Skeletal muscle cell (primary cell): ENCODE measurements at regions not wholly inside any gene's neighbourhood (a gene's known extent, or its start where the extent isn't known, plus 50 kb on each side); places are given as distances from the start of the nearest gene placed in this dataset.
"Not testable (repeated sequence)": the region's sequence is repeated elsewhere in the genome, so short reads cannot be mapped to it uniquely, and the experiment has no call there.

Experiments used
- DNase-seq: peaks from one replicate; pipeline ENCODE4 v3.0.0-alpha.2; 2010; ENCODE audit warnings: low read depth
- H3K4me3 ChIP-seq: 2 replicates; pipeline ENCODE4 v1.5.1; 2011; ENCODE audit warnings: low read depth, mild to moderate bottlenecking, control low read depth, low read length, moderate library complexity

DNA sequence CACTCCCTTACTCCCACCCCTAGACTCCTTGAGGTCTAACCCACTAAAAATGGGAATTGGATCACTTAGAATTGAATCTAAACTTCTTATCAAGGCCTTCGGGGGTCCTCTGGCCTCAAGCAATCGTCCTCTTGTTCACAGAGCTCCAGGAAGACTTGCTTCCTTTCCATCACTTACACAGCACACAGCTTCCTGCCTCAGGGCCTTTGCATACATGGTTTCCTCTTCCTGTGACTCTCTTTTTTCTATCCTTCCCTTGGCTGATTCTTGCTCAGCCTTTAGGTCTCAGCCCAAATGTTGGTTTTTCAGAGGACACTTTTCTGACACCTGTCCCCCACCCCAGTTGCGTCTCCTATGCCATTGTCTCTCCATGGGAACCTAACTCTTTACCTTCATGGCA lies 50.0 kb upstream of the ALDH1B1 start:
- no peak for DNase-seq
- H3K4me3 ChIP-seq = no peak overlapping the region

- H3K4me3 ChIP-seq = no peak overlapping the region
- no peak for DNase-seq
These were observed 50.4 kb upstream of the ALDH1B1 start for GRCh38 chr9:38342096-38342495.

DNA sequence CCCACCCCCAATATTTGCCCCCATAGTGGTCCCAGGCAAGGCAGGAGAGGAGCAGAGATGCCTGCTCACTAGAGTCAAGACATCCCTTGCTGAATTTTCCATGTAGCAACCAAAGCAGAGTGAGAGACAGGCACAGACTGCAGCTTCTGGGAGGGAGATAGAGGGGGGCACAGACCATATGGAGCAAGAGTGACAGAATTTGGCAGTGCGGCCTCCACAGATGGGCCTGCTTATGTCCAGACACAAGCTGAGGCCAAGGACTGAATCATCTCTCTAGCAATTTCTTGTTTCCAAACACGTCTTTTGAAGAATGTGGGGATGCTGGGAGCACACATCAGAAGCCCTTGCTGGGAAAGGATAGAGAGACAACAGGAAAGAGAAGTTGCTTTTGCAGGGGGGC lies 53.0 kb upstream of the ALDH1B1 start:
- H3K4me3 ChIP-seq = no peak overlapping the region
- no peak for DNase-seq

DNA sequence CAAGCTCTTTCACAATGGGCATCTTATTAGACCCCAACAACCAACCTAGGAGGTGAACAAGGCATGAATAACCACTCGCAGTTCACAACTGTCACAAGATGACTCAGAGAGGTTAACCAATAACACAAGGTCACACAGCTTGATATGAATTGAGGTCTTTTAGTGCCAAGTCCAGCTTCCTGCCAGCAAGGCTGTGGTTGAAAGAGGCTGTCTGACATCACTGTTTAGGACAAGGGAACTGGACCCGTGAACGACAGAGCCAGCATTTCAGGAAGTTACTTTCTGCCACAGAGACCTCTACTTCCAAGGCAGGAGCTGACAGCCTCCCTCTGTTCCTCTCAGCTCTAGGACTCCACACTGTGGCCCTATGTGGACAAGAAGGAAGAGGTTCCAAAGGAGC lies 53.4 kb upstream of the ALDH1B1 start:
- no peak overlapping the region for H3K4me3 ChIP-seq
- no peak for DNase-seq

- no peak overlapping the region for H3K4me3 ChIP-seq
- no peak for DNase-seq
These were observed 54.0 kb upstream of the ALDH1B1 start for GRCh38 chr9:38338342-38339018.

DNA sequence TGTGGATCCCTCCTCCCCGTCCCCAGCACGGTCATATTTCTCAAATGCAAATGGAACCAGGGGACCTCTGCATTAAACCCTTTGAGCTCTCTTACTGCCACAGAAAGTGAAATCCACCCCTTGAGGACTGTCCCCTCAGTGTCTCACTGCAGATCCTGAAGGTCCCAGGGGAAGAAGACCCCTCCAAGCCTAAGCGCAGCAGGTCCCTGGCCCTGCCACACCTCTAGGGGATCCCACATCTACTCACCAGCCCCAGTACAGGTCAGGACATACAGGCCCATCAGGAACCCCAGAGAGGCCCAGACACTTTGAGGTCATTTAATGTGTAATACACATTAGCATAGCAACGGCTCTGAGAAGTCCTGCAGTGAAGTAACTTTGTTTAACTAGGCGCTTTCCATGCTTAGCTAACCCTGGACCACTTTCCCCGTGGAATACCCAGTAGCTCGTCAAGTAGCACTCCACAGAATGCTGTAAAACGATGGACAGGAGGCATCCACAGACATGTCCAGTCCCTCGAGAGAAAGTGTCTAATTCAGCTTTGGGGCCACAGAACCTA lies 54.7 kb upstream of the ALDH1B1 start:
- H3K4me3 ChIP-seq = no peak overlapping the region
- no peak for DNase-seq

DNA sequence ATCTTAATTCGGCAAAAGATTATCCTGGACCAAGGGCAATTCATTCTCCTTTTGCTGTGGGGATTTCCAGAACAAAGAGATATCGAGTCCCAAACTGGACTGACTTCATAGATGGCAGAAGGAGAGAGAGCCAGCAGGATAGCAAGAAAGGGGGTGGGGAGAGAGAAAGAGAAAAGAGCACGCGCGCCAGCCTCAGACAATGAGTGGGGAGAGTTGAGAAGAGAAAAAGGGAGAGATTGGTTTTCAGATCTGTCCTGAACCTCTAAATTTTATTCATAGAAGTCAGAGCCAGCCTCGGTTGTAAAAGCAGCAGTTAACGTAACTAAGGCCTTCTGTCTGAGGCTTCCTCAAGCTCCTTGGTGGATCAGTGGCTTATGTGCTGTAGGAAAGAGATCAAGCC lies 55.3 kb upstream of the ALDH1B1 start:
- no peak for DNase-seq
- H3K4me3 ChIP-seq = no peak overlapping the region

GRCh38 chr9:38336341-38336740 lies 56.2 kb upstream of the ALDH1B1 start:
- H3K4me3 ChIP-seq = no peak overlapping the region
- no peak for DNase-seq

DNA sequence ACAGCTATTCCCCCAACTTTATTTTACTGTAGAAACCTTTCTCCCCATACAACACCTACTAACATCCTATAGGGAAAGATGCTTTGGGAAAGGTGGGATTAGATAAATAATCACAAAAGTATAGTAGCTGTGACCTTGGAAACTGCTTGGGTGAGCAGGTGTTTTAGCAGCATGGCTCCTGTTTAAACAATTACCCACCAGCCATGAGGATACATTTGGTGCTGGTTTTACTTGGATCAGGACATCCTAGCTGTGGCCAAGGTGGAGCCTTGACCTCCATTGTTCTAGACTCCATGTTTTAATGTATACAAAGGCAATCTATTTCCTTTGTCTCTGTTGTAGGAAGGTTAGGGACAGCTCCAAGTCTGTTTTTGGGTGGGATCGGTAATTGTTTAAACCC lies 56.8 kb upstream of the ALDH1B1 start:
- no peak overlapping the region for H3K4me3 ChIP-seq
- no peak for DNase-seq

- DNase-seq = no peak
- H3K4me3 ChIP-seq = no peak overlapping the region
These were observed 58.3 kb upstream of the ALDH1B1 start for GRCh38 chr9:38334234-38334633.

DNA sequence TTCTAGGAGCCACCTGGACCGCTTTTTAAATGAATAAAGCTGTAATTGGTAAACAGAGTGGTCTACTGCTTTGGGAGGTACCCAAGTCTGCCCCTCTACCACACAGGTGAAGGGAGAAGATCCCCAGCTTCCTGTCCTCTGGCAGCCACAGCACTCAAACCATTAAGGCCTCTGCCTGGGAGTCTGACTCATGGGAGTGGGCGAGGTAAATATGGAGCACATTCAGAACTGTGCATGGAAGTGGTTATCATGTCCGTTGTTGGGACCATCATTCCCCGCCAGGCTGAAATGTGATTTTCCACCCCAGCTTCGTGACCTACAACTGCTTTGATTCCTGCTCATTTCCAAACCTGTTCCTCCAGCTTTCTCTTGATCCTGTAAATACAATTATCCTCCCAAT lies 59.5 kb upstream of the ALDH1B1 start:
- DNase-seq = no peak
- no peak overlapping the region for H3K4me3 ChIP-seq

DNA sequence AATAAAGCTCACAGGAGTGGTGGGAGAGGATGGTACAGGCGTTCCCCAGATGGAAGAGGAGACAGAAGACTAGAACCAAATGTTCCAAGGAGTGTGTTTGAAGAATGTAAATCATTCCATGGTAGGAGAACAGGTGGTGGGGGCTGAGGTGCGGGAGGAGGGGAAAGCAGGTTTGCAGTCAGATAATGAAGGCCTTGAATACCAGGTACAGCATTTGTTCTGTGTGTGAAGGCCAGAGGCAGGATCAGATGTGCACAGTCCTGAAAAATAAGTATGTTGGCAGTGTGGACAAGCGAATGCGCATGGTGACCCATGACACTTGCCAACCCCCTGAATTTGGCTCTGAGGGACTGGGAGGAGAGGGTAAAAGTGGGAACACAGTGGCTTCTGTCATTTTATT lies 59.9 kb upstream of the ALDH1B1 start:
- H3K4me3 ChIP-seq = no peak overlapping the region
- DNase-seq = no peak

- no peak for DNase-seq
- no peak overlapping the region for H3K4me3 ChIP-seq
These were observed 61.4 kb upstream of the ALDH1B1 start for GRCh38 chr9:38331141-38331540.

GRCh38 chr9:38329968-38330367 lies 62.5 kb upstream of the ALDH1B1 start:
- no peak for DNase-seq
- no peak overlapping the region for H3K4me3 ChIP-seq

- no peak for DNase-seq
- H3K4me3 ChIP-seq = no peak overlapping the region
These were observed 63.7 kb upstream of the ALDH1B1 start for GRCh38 chr9:38328765-38329164.

- DNase-seq = no peak
- no peak overlapping the region for H3K4me3 ChIP-seq
These were observed 66.4 kb upstream of the ALDH1B1 start for GRCh38 chr9:38326122-38326521.

GRCh38 chr9:38324213-38324612 lies 68.3 kb upstream of the ALDH1B1 start:
- not testable (repeated sequence) for DNase-seq, H3K4me3 ChIP-seq

GRCh38 chr9:38322937-38323336 lies 69.6 kb upstream of the ALDH1B1 start:
- no peak overlapping the region for H3K4me3 ChIP-seq

GRCh38 chr9:38319496-38320173 lies 72.9 kb upstream of the ALDH1B1 start:
- DNase-seq = no peak
- H3K4me3 ChIP-seq = no peak overlapping the region

More at GRCh38 chr9:38322937-38323336, 69.6 kb upstream of the ALDH1B1 start:
- no peak for DNase-seq

DNA sequence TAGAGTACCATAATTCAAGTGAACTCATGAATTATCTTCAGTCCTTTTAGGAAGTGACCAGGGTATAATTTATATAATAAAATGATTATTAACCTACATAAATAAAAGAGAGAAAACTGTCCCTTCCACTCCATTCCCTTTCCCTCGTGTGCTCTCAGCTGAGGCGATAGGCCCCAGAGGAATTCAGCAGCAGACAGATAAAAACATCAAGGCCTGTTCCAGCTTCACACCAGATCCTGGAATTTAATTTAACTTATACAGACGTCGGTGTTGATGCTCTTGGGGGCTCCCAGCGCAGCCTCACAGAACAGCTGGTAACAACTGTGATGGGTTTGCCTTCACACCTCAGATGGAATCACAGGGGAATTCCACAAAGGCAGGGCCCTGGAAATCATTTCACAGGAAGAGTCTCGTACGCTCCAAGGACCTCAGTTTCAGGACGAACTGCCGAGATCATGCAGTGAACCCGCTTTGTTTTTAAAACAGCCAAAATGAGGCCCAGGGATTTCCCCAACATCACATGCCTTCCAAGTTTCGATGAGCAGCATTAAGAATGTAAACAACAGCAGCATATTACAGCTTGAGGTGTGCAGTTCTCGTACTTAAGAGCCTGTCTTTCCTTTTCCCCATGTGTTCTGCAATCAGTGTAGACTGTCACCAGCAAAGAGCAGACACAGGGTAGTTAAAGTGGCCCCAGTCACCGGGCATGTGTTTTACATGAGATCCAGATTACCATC lies 73.6 kb upstream of the ALDH1B1 start:
- peak overlapping the region; percentile 17 for H3K4me3 ChIP-seq
- DNase-seq = no peak
